ENCODE measurements at regions not wholly inside any gene's neighbourhood (a gene's known extent, or its start where the extent isn't known, plus 50 kb on each side); places are given as distances from the start of the nearest gene placed in this dataset.
A peak's percentile ranks its signal among the peaks of the same experiment; 100 is the strongest.

DNA sequence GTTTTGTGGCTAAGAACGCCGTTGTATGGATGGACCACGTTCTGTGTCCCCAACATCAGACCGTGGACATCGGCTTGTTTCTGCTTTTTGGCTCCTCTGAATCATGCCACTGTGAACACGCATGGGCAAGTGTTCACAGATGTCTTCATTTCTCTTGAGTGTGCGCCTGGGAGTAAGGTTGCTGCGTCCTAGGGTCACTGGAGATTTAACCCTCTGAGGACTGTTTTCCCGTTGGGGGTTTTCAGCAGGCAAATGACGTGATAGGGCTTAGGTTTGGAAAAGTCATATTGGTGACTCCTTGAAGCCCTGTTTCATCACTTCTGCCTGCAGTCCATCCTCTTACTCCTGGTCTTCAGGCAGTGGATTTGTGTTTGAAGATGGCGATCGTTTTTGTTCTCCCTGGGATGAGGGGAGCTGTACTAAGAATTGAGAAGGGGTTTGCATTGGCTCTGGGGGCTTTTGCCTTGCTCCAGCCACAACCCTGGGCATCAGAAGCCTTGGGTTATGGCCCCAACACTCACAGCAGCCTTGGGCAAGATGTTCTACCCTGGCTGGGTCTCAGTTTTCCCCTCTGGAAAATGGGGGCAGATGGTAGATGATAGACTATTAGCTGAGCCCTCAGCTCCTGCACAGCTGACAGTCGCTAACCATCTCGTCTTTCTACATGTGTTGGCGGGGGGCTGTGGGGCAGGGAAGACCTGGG, 67.2 kb upstream of the CIBAR2 start:
- Histone ChIP-seq H3K4me2 (ENCODE audit: unreplicated experiment) (no peak overlapping the region), H4K20me1 (ENCODE audit: insufficient read depth) (no peaks in the 10 kb centered on the region), H3F3A (ENCODE audit: insufficient read depth) (0 out of 2 replicates have a peak, but pooled peaks cover 3% of the 10 kb centered on the region), H3K79me2 (ENCODE audit: insufficient read depth) (peaks cover 99% of the 10 kb centered on the region), H3K27me3 (replicated peaks; ENCODE audit: insufficient read depth) (no peaks in the 10 kb centered on the region), H3K36me3 (ENCODE audit: low read depth) (peaks cover 11% of the 10 kb centered on the region), H3K9ac (no peak overlapping the region), H2AFZ (no peak overlapping the region), H3K27ac (no peak overlapping the region), H3K4me1 (ENCODE audit: insufficient read depth) (peaks cover 27% of the 10 kb centered on the region), H3K9me2 (ENCODE audit: insufficient read depth) (no peaks in the 10 kb centered on the region), H3K9me3 (ENCODE audit: low read depth) (no peaks in the 10 kb centered on the region), H3K4me3 (no peak overlapping the region)
- TF ChIP-seq EZH2phosphoT487 (IDR thresholded peaks at IDR 0.05; ENCODE audit: insufficient read depth, low read depth) (no peak), EZH2 (IDR thresholded peaks at IDR 0.05; ENCODE audit: insufficient read depth, poor library complexity, severe bottlenecking) (no peak)
- DNase-seq = peak; percentile 40
- in situ Hi-C loops (cut with MboI) = no loop called here
- 65 to 70% methylated on average over 15 of the region's 15 CpGs for WGBS, 2 experiments (ENCODE audit: low coverage in 1 of 2, low lambda C conversion rate in 2 of 2, missing lambda C conversion rate in 2 of 2)

GRCh38 chr16:85180047-85180826, 68.0 kb upstream of the CIBAR2 start:
- DNase-seq = no peak
- TF ChIP-seq EZH2 (IDR thresholded peaks at IDR 0.05; ENCODE audit: insufficient read depth, poor library complexity, severe bottlenecking) (no peak), EZH2phosphoT487 (IDR thresholded peaks at IDR 0.05; ENCODE audit: insufficient read depth, low read depth) (no peak)
- Histone ChIP-seq H3K27me3 (replicated peaks; ENCODE audit: insufficient read depth) (no peaks in the 10 kb centered on the region), H2AFZ (no peak overlapping the region), H3K9ac (no peak overlapping the region), H3K4me2 (ENCODE audit: unreplicated experiment) (no peak overlapping the region), H3K4me1 (ENCODE audit: insufficient read depth) (peaks cover 22% of the 10 kb centered on the region), H3K4me3 (no peak overlapping the region), H3K79me2 (ENCODE audit: insufficient read depth) (peaks cover 99% of the 10 kb centered on the region), H3K36me3 (ENCODE audit: low read depth) (peaks cover 18% of the 10 kb centered on the region), H3K9me3 (ENCODE audit: low read depth) (no peaks in the 10 kb centered on the region), H3F3A (ENCODE audit: insufficient read depth) (no peaks in the 10 kb centered on the region), H4K20me1 (ENCODE audit: insufficient read depth) (no peaks in the 10 kb centered on the region), H3K27ac (no peak overlapping the region), H3K9me2 (ENCODE audit: insufficient read depth) (no peaks in the 10 kb centered on the region)
- 95 to 98% methylated on average over 23 of the region's 23 CpGs for WGBS, 2 experiments (ENCODE audit: low coverage in 1 of 2, low lambda C conversion rate in 2 of 2, missing lambda C conversion rate in 2 of 2)
- in situ Hi-C loops (cut with MboI) = no loop called here

DNA sequence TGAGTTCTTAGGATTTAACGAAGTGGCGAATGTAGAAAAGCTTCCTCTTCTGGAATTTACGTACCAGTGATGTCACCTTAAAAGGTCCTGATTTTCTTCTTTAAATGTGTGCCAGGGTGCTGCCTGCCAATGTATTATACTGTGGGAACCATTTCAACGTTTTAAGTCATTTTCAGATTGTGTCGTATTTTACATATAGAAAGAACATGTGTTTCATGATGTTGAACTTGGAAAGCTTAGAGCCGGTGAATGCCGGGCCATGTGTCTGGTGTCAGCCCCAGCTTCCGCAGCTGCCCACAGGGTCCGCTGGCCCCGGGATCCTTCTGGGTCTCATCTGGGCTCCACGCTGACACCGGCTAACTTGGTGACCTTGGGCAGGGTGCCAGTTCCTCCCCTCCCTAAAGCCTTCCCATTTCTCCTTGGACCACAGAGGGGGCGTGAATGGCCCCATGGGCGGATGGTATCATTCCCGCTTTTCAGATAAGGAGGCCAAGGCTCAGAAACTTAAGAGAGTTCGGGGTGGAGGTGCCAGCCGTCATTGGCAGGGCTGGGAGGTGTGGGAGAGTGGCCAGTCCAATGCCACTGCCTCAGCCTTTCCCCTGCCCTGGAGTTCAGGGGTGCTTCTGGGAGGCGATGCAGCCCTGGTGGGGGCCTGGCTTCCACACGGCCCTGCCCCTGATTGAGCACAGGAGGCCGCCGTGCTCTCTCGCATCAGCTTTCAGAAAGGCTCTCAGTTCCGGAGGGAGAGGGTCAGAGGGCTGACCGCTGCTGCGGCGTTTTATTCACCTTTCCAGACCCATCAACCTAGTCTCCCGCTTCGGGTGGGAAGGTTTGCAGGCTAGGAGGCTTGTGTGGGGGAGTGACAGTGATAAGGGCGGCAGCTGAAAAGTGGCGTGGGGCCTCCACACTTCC, 68.8 kb upstream of the CIBAR2 start:
- no peak overlapping the region for H3K9ac ChIP-seq
- H3K9me3 ChIP-seq (ENCODE audit: low read depth) = no peaks in the 10 kb centered on the region
- H3K4me2 ChIP-seq (ENCODE audit: unreplicated experiment) = no peak overlapping the region
- peaks cover 99% of the 10 kb centered on the region for H3K79me2 ChIP-seq (ENCODE audit: insufficient read depth)
- H2AFZ ChIP-seq = no peak overlapping the region
- H3K27me3 ChIP-seq (replicated peaks; ENCODE audit: insufficient read depth) = no peaks in the 10 kb centered on the region
- H4K20me1 ChIP-seq (ENCODE audit: insufficient read depth) = no peaks in the 10 kb centered on the region
- H3K27ac ChIP-seq = no peak overlapping the region
- peaks cover 19% of the 10 kb centered on the region for H3K36me3 ChIP-seq (ENCODE audit: low read depth)
- H3K4me1 ChIP-seq (ENCODE audit: insufficient read depth) = peaks cover 15% of the 10 kb centered on the region
- TF ChIP-seq EZH2phosphoT487 (IDR thresholded peaks at IDR 0.05; ENCODE audit: insufficient read depth, low read depth) (no peak), EZH2 (IDR thresholded peaks at IDR 0.05; ENCODE audit: insufficient read depth, poor library complexity, severe bottlenecking) (no peak)
- no peaks in the 10 kb centered on the region for H3F3A ChIP-seq (ENCODE audit: insufficient read depth)
- no peak overlapping the region for H3K4me3 ChIP-seq
- DNase-seq = no peak
- in situ Hi-C loops (cut with MboI) = no loop called here
- H3K9me2 ChIP-seq (ENCODE audit: insufficient read depth) = no peaks in the 10 kb centered on the region
- WGBS, 2 experiments (ENCODE audit: low coverage in 1 of 2, low lambda C conversion rate in 2 of 2, missing lambda C conversion rate in 2 of 2) = 90 to 93% methylated on average over 30 of the region's 30 CpGs

GRCh38 chr16:85181739-85182129, 69.5 kb upstream of the CIBAR2 start:
- Histone ChIP-seq H3K4me1 (ENCODE audit: insufficient read depth) (peaks cover 11% of the 10 kb centered on the region), H3K27me3 (replicated peaks; ENCODE audit: insufficient read depth) (no peaks in the 10 kb centered on the region), H3K4me2 (ENCODE audit: unreplicated experiment) (no peak overlapping the region), H3K27ac (no peak overlapping the region), H3K36me3 (ENCODE audit: low read depth) (peaks cover 19% of the 10 kb centered on the region), H4K20me1 (ENCODE audit: insufficient read depth) (no peaks in the 10 kb centered on the region), H3K4me3 (no peak overlapping the region), H3K9me3 (ENCODE audit: low read depth) (no peaks in the 10 kb centered on the region), H3K9me2 (ENCODE audit: insufficient read depth) (no peaks in the 10 kb centered on the region), H3K9ac (no peak overlapping the region), H3F3A (ENCODE audit: insufficient read depth) (no peaks in the 10 kb centered on the region), H2AFZ (no peak overlapping the region), H3K79me2 (ENCODE audit: insufficient read depth) (peaks cover 99% of the 10 kb centered on the region)
- TF ChIP-seq EZH2phosphoT487 (IDR thresholded peaks at IDR 0.05; ENCODE audit: insufficient read depth, low read depth) = no peak
- no peak for TF ChIP-seq EZH2 (IDR thresholded peaks at IDR 0.05; ENCODE audit: insufficient read depth, poor library complexity, severe bottlenecking)
- in situ Hi-C loops (cut with MboI) = no loop called here
- 94 to 98% methylated on average over 16 to 18 of the region's 18 CpGs for WGBS, 2 experiments (ENCODE audit: low coverage in 1 of 2, low lambda C conversion rate in 2 of 2, missing lambda C conversion rate in 2 of 2)
- DNase-seq = no peak
